HEK293T (cell line): ENCODE measurements at regions not wholly inside any gene's neighbourhood (a gene's known extent, or its start where the extent isn't known, plus 50 kb on each side); places are given as distances from the start of the nearest gene placed in this dataset.

Experiments
- ARNT ChIP-seq: fragments of 450-650 bp; IDR thresholded peaks from 2 replicates; pipeline ENCODE4 v1.6.1; 2017; ENCODE audit warnings: mild to moderate bottlenecking
- ELF4 ChIP-seq: fragments of 450-650 bp; IDR thresholded peaks from 2 replicates; pipeline ENCODE4 v1.6.1; 2017; ENCODE audit warnings: antibody characterized with exemption
- FOXA1 ChIP-seq: fragments of 450-650 bp; IDR thresholded peaks from 2 replicates; pipeline ENCODE4 v1.6.1; 2016; ENCODE audit warnings: mild to moderate bottlenecking
- FOXK2 ChIP-seq: fragments of 450-650 bp; IDR thresholded peaks from 2 replicates; pipeline ENCODE4 v1.6.1; 2016; ENCODE audit warnings: mild to moderate bottlenecking
- FOXM1 ChIP-seq: fragments of 450-650 bp; IDR thresholded peaks from 2 replicates; pipeline ENCODE4 v1.6.1; 2017; ENCODE audit warnings: mild to moderate bottlenecking, borderline replicate concordance
- LEF1 ChIP-seq: fragments of 450-650 bp; IDR thresholded peaks from 2 replicates; pipeline ENCODE4 v1.6.1; 2017; ENCODE audit warnings: mild to moderate bottlenecking, borderline replicate concordance
- NFRKB ChIP-seq: fragments of 450-650 bp; IDR thresholded peaks from 2 replicates; pipeline ENCODE4 v1.6.1; 2016; ENCODE audit warnings: mild to moderate bottlenecking, moderate library complexity
- SP1 ChIP-seq: fragments of 450-650 bp; IDR thresholded peaks from 2 replicates; pipeline ENCODE4 v1.6.1; 2017
- SUZ12 ChIP-seq: fragments of 450-650 bp; IDR thresholded peaks from 2 replicates; pipeline ENCODE4 v1.6.1; 2016; ENCODE audit warnings: mild to moderate bottlenecking

DNA sequence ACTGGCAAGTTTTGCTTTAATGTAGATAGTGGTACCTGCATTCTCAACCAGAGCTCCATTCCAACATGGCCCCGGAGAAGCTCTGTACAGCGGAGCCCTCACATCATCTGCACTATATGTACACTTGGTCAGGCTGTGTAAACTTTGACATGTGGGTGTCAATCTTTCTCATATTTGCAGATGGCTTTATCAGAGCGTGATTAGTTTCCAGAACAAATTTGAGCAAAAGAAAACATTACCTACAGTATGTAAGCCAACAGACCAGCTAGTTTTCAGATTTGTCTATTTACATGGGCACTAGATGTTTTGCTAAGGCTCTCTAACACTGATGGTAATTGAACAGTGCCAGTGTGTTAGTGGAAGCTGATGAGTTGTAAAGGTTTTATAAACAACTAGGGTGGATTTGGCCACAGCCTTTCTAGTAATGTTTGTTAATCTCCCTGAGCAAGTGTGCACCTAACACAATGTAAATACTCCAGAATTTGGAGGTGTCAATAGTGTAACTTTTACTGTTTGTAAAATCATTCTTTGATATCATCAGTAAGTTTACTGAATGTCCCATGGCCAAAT is 131.8 kb downstream of the FOXA2 start:
- TF ChIP-seq FOXA1 (no peak), NFRKB (no peak), SUZ12 (no peak), SP1 (no peak), FOXM1 (no peak), ELF4 (no peak), LEF1 (no peak), FOXK2 (no peak), ARNT (no peak)
